Neural progenitor cell (in vitro differentiated cells): ENCODE measurements at regions not wholly inside any gene's neighbourhood (a gene's known extent, or its start where the extent isn't known, plus 50 kb on each side); places are given as distances from the start of the nearest gene placed in this dataset.

Source experiments
- DNase-seq: peaks from one replicate; pipeline ENCODE4 v3.0.0-alpha.2; 2016; ENCODE audit warnings: low spot score
- H2AFZ ChIP-seq: fragments of 200-600 bp; sonication (generic); replicated peaks from 2 replicates; pipeline ENCODE4 v1.6.1; 2016; ENCODE audit warnings: antibody characterized with exemption
- H3F3A ChIP-seq: fragments of 200-600 bp; sonication (generic); 2 replicates; pipeline ENCODE4 v1.6.1; 2016; ENCODE audit warnings: antibody characterized with exemption, low read depth
- H3K27ac ChIP-seq: fragments of 200-600 bp; sonication (generic); 2 replicates; pipeline ENCODE4 v1.5.1; 2016; ENCODE audit warnings: mild to moderate bottlenecking
- H3K27me3 ChIP-seq: fragments of 200-600 bp; sonication (generic); 2 replicates; pipeline ENCODE4 v1.6.1; 2016; ENCODE audit warnings: mild to moderate bottlenecking, moderate library complexity
- H3K36me3 ChIP-seq: fragments of 200-600 bp; sonication (generic); 2 replicates; pipeline ENCODE4 v1.5.1; 2016
- H3K4me1 ChIP-seq: fragments of 200-600 bp; sonication (generic); 2 replicates; pipeline ENCODE4 v1.6.1; 2016; ENCODE audit warnings: mixed run types
- H3K4me2 ChIP-seq: fragments of 200-600 bp; sonication (generic); 2 replicates; pipeline ENCODE4 v1.6.1; 2016
- H3K4me3 ChIP-seq: fragments of 200-600 bp; sonication (generic); 2 replicates; pipeline ENCODE4 v1.5.1; 2016
- H3K79me2 ChIP-seq: fragments of 200-600 bp; sonication (generic); 2 replicates; pipeline ENCODE4 v1.6.1; 2016; ENCODE audit warnings: low read depth
- H3K9ac ChIP-seq: fragments of 200-600 bp; sonication (generic); 2 replicates; pipeline ENCODE4 v1.6.1; 2016
- H3K9me3 ChIP-seq: fragments of 200-600 bp; sonication (generic); 2 replicates; pipeline ENCODE4 v1.5.1; 2016; ENCODE audit warnings: low read depth
- H4K20me1 ChIP-seq: fragments of 200-600 bp; sonication (generic); 2 replicates; pipeline ENCODE4 v1.6.1; 2016; ENCODE audit warnings: low read depth
- H3K27ac Mint-ChIP-seq: 3 replicates; pipeline ENCODE4 v1.8.0; 2021; ENCODE audit warnings: mixed read lengths
- H3K27me3 Mint-ChIP-seq: 2 replicates; pipeline ENCODE4 v1.8.0; 2022; ENCODE audit warnings: low read depth, mild to moderate bottlenecking, inconsistent platforms, moderate library complexity, mixed read lengths; ENCODE audit not compliant: insufficient read depth
- H3K36me3 Mint-ChIP-seq: 3 replicates; pipeline ENCODE4 v1.8.0; 2021; ENCODE audit warnings: mixed read lengths
- H3K4me1 Mint-ChIP-seq: 3 replicates; pipeline ENCODE4 v1.8.0; 2021; ENCODE audit warnings: mixed read lengths
- H3K4me3 Mint-ChIP-seq: 3 replicates; pipeline ENCODE4 v1.8.0; 2021; ENCODE audit warnings: mild to moderate bottlenecking, moderate library complexity, mixed read lengths
- H3K9me3 Mint-ChIP-seq: 3 replicates; pipeline ENCODE4 v1.8.0; 2020; ENCODE audit warnings: mixed read lengths
- CTCF ChIP-seq: fragments of 200-600 bp; sonication (generic); IDR thresholded peaks from 2 replicates; pipeline ENCODE4 v1.5.1; 2017; ENCODE audit warnings: antibody characterized with exemption, mild to moderate bottlenecking
- EZH2 ChIP-seq: fragments of 200-600 bp; sonication (generic); IDR thresholded peaks from 2 replicates; pipeline ENCODE4 v1.6.1; 2017; ENCODE audit warnings: antibody characterized with exemption, mild to moderate bottlenecking, moderate library complexity
- EZH2phosphoT487 ChIP-seq: fragments of 200-600 bp; sonication (generic); IDR thresholded peaks from 2 replicates; pipeline ENCODE4 v1.6.1; 2017; ENCODE audit warnings: antibody characterized with exemption

GRCh38 chr2:192443831-192444230 is 249.1 kb upstream of the TMEFF2 start:
- H3K27me3 ChIP-seq: no peaks in the 10 kb centered on the region
- no peak overlapping the region for H3K27ac ChIP-seq
- H3K9me3 Mint-ChIP-seq: no peaks in the 10 kb centered on the region
- H3K4me2 ChIP-seq: no peak overlapping the region
- H3K9ac ChIP-seq: no peak overlapping the region
- H4K20me1 ChIP-seq: no peaks in the 10 kb centered on the region
- no peak overlapping the region for H2AFZ ChIP-seq
- H3K36me3 Mint-ChIP-seq: no peaks in the 10 kb centered on the region
- H3K4me1 Mint-ChIP-seq: no peaks in the 10 kb centered on the region
- no peaks in the 10 kb centered on the region for H3K9me3 ChIP-seq
- no peaks in the 10 kb centered on the region for H3K79me2 ChIP-seq
- H3K4me3 ChIP-seq: no peak overlapping the region
- no peaks in the 10 kb centered on the region for H3K36me3 ChIP-seq
- H3K4me1 ChIP-seq: no peaks in the 10 kb centered on the region
- no peaks in the 10 kb centered on the region for H3K27me3 Mint-ChIP-seq
- TF ChIP-seq EZH2phosphoT487 (no peak), CTCF (no peak), EZH2 (no peak)
- H3K27ac Mint-ChIP-seq: no peak overlapping the region
- DNase-seq: no peak
- H3F3A ChIP-seq: no peaks in the 10 kb centered on the region
- H3K4me3 Mint-ChIP-seq: no peak overlapping the region

- H3K27me3 ChIP-seq: no peaks in the 10 kb centered on the region
- H3K9ac ChIP-seq: no peak overlapping the region
- Mint-ChIP-seq H3K4me3 (no peak overlapping the region), H3K4me1 (peaks cover 8% of the 10 kb centered on the region), H3K27ac (no peak overlapping the region), H3K36me3 (no peaks in the 10 kb centered on the region), H3K9me3 (no peaks in the 10 kb centered on the region), H3K27me3 (no peaks in the 10 kb centered on the region)
- H3K79me2 ChIP-seq: no peaks in the 10 kb centered on the region
- no peaks in the 10 kb centered on the region for H3K4me1 ChIP-seq
- H3K27ac ChIP-seq: no peak overlapping the region
- no peaks in the 10 kb centered on the region for H3F3A ChIP-seq
- H2AFZ ChIP-seq: no peak overlapping the region
- H3K36me3 ChIP-seq: no peaks in the 10 kb centered on the region
- H4K20me1 ChIP-seq: no peaks in the 10 kb centered on the region
- no peak for TF ChIP-seq EZH2phosphoT487
- no peak for TF ChIP-seq EZH2
- no peak for TF ChIP-seq CTCF
- no peaks in the 10 kb centered on the region for H3K9me3 ChIP-seq
- no peak overlapping the region for H3K4me3 ChIP-seq
- H3K4me2 ChIP-seq: no peak overlapping the region
- no peak for DNase-seq
Observed at GRCh38 chr2:192438239-192438638, 243.5 kb upstream of the TMEFF2 start.

- H2AFZ ChIP-seq: no peak overlapping the region
- no peaks in the 10 kb centered on the region for H3K79me2 ChIP-seq
- H3K4me1 Mint-ChIP-seq: peaks cover 8% of the 10 kb centered on the region
- no peak overlapping the region for H3K27ac Mint-ChIP-seq
- no peak for TF ChIP-seq EZH2
- no peak for TF ChIP-seq EZH2phosphoT487
- TF ChIP-seq CTCF: no peak
- H3K9me3 ChIP-seq: no peaks in the 10 kb centered on the region
- DNase-seq: no peak
- no peak overlapping the region for H3K4me2 ChIP-seq
- H4K20me1 ChIP-seq: no peaks in the 10 kb centered on the region
- H3K9ac ChIP-seq: no peak overlapping the region
- no peaks in the 10 kb centered on the region for H3K36me3 Mint-ChIP-seq
- H3K27me3 ChIP-seq: no peaks in the 10 kb centered on the region
- H3K27me3 Mint-ChIP-seq: no peaks in the 10 kb centered on the region
- no peaks in the 10 kb centered on the region for H3K4me1 ChIP-seq
- H3K36me3 ChIP-seq: no peaks in the 10 kb centered on the region
- H3K4me3 Mint-ChIP-seq: no peak overlapping the region
- no peaks in the 10 kb centered on the region for H3K9me3 Mint-ChIP-seq
- H3F3A ChIP-seq: no peaks in the 10 kb centered on the region
- H3K27ac ChIP-seq: no peak overlapping the region
- no peak overlapping the region for H3K4me3 ChIP-seq
Observed at GRCh38 chr2:192437653-192438052, 242.9 kb upstream of the TMEFF2 start.

- no peak overlapping the region for H3K27ac Mint-ChIP-seq
- no peaks in the 10 kb centered on the region for H3K27me3 Mint-ChIP-seq
- H3K4me1 Mint-ChIP-seq: no peaks in the 10 kb centered on the region
- Histone ChIP-seq H3K4me2 (no peak overlapping the region), H3K27me3 (no peaks in the 10 kb centered on the region), H3K79me2 (no peaks in the 10 kb centered on the region), H2AFZ (no peak overlapping the region), H3F3A (no peaks in the 10 kb centered on the region), H3K9ac (no peak overlapping the region), H3K27ac (no peak overlapping the region), H3K9me3 (no peaks in the 10 kb centered on the region), H3K36me3 (no peaks in the 10 kb centered on the region), H3K4me3 (no peak overlapping the region), H4K20me1 (no peaks in the 10 kb centered on the region), H3K4me1 (no peaks in the 10 kb centered on the region)
- no peak overlapping the region for H3K4me3 Mint-ChIP-seq
- no peaks in the 10 kb centered on the region for H3K36me3 Mint-ChIP-seq
- DNase-seq: no peak
- no peaks in the 10 kb centered on the region for H3K9me3 Mint-ChIP-seq
- no peak for TF ChIP-seq EZH2
- no peak for TF ChIP-seq EZH2phosphoT487
- no peak for TF ChIP-seq CTCF
Observed at GRCh38 chr2:192424243-192424642, 229.5 kb upstream of the TMEFF2 start.
